ENCODE measurements at regions not wholly inside any gene's neighbourhood (a gene's known extent, or its start where the extent isn't known, plus 50 kb on each side); places are given as distances from the start of the nearest gene placed in this dataset.

- no peaks in the 10 kb centered on the region for H3K27me3 ChIP-seq (replicated peaks; ENCODE audit: insufficient read depth)
- H3K9me3 ChIP-seq: no peaks in the 10 kb centered on the region
- H3K36me3 ChIP-seq: no peaks in the 10 kb centered on the region
- no peak for TF ChIP-seq CTCF (IDR thresholded peaks at IDR 0.05)
- no peak overlapping the region for H3K27ac ChIP-seq
- no peaks in the 10 kb centered on the region for H3K4me1 ChIP-seq (ENCODE audit: control insufficient read depth in 1 of 2, low read depth in 2 of 2)
- no peak for DNase-seq (ENCODE audit: low spot score)
- no peak for ATAC-seq (ENCODE audit: insufficient number of reproducible peaks, low FRiP score, low read depth)
- no peak overlapping the region for H3K4me3 ChIP-seq
Measured at GRCh38 chr1:213389061-213389581, 338.1 kb downstream of the RPS6KC1 start.

GRCh38 chr1:213391445-213391844 lies 340.4 kb downstream of the RPS6KC1 start:
- no peak for TF ChIP-seq CTCF (IDR thresholded peaks at IDR 0.05)
- no peak for ATAC-seq (ENCODE audit: insufficient number of reproducible peaks, low FRiP score, low read depth)
- no peaks in the 10 kb centered on the region for H3K9me3 ChIP-seq
- H3K36me3 ChIP-seq: no peaks in the 10 kb centered on the region
- no peaks in the 10 kb centered on the region for H3K27me3 ChIP-seq (replicated peaks; ENCODE audit: insufficient read depth)
- H3K4me1 ChIP-seq (ENCODE audit: control insufficient read depth in 1 of 2, low read depth in 2 of 2): no peaks in the 10 kb centered on the region
- DNase-seq (ENCODE audit: low spot score): no peak
- H3K27ac ChIP-seq: no peak overlapping the region
- H3K4me3 ChIP-seq: no peak overlapping the region

GRCh38 chr1:213393860-213394259 lies 342.8 kb downstream of the RPS6KC1 start:
- no peak for DNase-seq (ENCODE audit: low spot score)
- no peaks in the 10 kb centered on the region for H3K36me3 ChIP-seq
- no peak overlapping the region for H3K4me3 ChIP-seq
- no peak for ATAC-seq (ENCODE audit: insufficient number of reproducible peaks, low FRiP score, low read depth)
- H3K27ac ChIP-seq: no peak overlapping the region
- TF ChIP-seq CTCF (IDR thresholded peaks at IDR 0.05): no peak
- H3K4me1 ChIP-seq (ENCODE audit: control insufficient read depth in 1 of 2, low read depth in 2 of 2): no peaks in the 10 kb centered on the region
- no peaks in the 10 kb centered on the region for H3K9me3 ChIP-seq
- no peaks in the 10 kb centered on the region for H3K27me3 ChIP-seq (replicated peaks; ENCODE audit: insufficient read depth)

- no peak overlapping the region for H3K27ac ChIP-seq
- no peak for DNase-seq (ENCODE audit: low spot score)
Measured at GRCh38 chr1:213394837-213395236, 343.8 kb downstream of the RPS6KC1 start.

GRCh38 chr1:213397638-213398037 lies 346.6 kb downstream of the RPS6KC1 start:
- no peak for ATAC-seq (ENCODE audit: insufficient number of reproducible peaks, low FRiP score, low read depth)
- no peak for DNase-seq (ENCODE audit: low spot score)
- H3K4me3 ChIP-seq: no peak overlapping the region

More at GRCh38 chr1:213394837-213395236, 343.8 kb downstream of the RPS6KC1 start:
- no peak for TF ChIP-seq CTCF (IDR thresholded peaks at IDR 0.05)
- Histone ChIP-seq H3K4me1 (ENCODE audit: control insufficient read depth in 1 of 2, low read depth in 2 of 2) (no peaks in the 10 kb centered on the region), H3K9me3 (no peaks in the 10 kb centered on the region), H3K36me3 (no peaks in the 10 kb centered on the region), H3K27me3 (replicated peaks; ENCODE audit: insufficient read depth) (no peaks in the 10 kb centered on the region), H3K4me3 (no peak overlapping the region)
- ATAC-seq (ENCODE audit: insufficient number of reproducible peaks, low FRiP score, low read depth): no peak

More at GRCh38 chr1:213397638-213398037, 346.6 kb downstream of the RPS6KC1 start:
- no peak for TF ChIP-seq CTCF (IDR thresholded peaks at IDR 0.05)
- no peak overlapping the region for H3K27ac ChIP-seq
- H3K4me1 ChIP-seq (ENCODE audit: control insufficient read depth in 1 of 2, low read depth in 2 of 2): no peaks in the 10 kb centered on the region
- no peaks in the 10 kb centered on the region for H3K9me3 ChIP-seq
- H3K36me3 ChIP-seq: no peaks in the 10 kb centered on the region
- H3K27me3 ChIP-seq (replicated peaks; ENCODE audit: insufficient read depth): no peaks in the 10 kb centered on the region

Data from thoracic aorta (tissue), 2 donors.